ENCODE measurements at regions not wholly inside any gene's neighbourhood (a gene's known extent, or its start where the extent isn't known, plus 50 kb on each side); places are given as distances from the start of the nearest gene placed in this dataset.

GRCh38 chr20:39150501-39150900, 188.4 kb downstream of the DHX35 start:
- no peak for TF ChIP-seq CTCF (IDR thresholded peaks at IDR 0.05)
- TF ChIP-seq POLR2A (IDR thresholded peaks at IDR 0.05) = no peak
